Heart right ventricle (tissue), 16 donors: ENCODE measurements at regions not wholly inside any gene's neighbourhood (a gene's known extent, or its start where the extent isn't known, plus 50 kb on each side); places are given as distances from the start of the nearest gene placed in this dataset.

Source experiments
- ATAC-seq, 8 donors: fragments of 200-7000 bp; cut with Tn5 transposase; one replicate each; pipeline ENCODE4 v1.9.1; 2020; ENCODE audit warnings: mild to moderate bottlenecking in 8 of 8, moderate library complexity in 8 of 8, moderate number of reproducible peaks in 1 of 8
- DNase-seq, 2 donors: peaks; one replicate each; pipeline ENCODE4 v3.0.0-alpha.2; 2020
- H3K27ac ChIP-seq, 10 donors: fragments of 200-600 bp; sonication (generic) in 2 of 10; one replicate each; pipeline versions ENCODE4 v1.5.0 to v1.8.0; 2020 to 2022; ENCODE audit warnings: mild to moderate bottlenecking in 3 of 10
- H3K27me3 ChIP-seq, 7 donors: fragments of 200-600 bp; one replicate each; pipeline ENCODE4 v1.8.0; 2021 to 2022; ENCODE audit warnings: mild to moderate bottlenecking in 2 of 7
- H3K36me3 ChIP-seq, 9 donors: fragments of 200-600 bp; sonication (generic) in 1 of 9; one replicate each; pipeline versions ENCODE4 v1.5.0 to v1.8.0; 2020 to 2022; ENCODE audit warnings: mild to moderate bottlenecking in 2 of 9
- H3K4me1 ChIP-seq, 9 donors: fragments of 200-600 bp; sonication (generic) in 1 of 9; one replicate each; pipeline versions ENCODE4 v1.5.0 to v1.8.0; 2020 to 2022; ENCODE audit warnings: mild to moderate bottlenecking in 4 of 9
- H3K4me3 ChIP-seq, 10 donors: fragments of 200-600 bp; sonication (generic) in 2 of 10; one replicate each; pipeline versions ENCODE4 v1.5.0 to v1.8.0; 2020 to 2022; ENCODE audit warnings: mild to moderate bottlenecking in 7 of 10, moderate library complexity in 2 of 10
- H3K9me3 ChIP-seq, 11 donors: fragments of 200-600 bp in 10 of 11; sonication (generic) in 2 of 11; one replicate each; pipeline versions ENCODE4 v1.5.0 to v1.8.0; 2013 to 2022; ENCODE audit warnings: mild to moderate bottlenecking in 2 of 11, control low read depth in 1 of 11, moderate library complexity in 1 of 11
- WGBS, 2 donors: extraction: QIAGEN DNeasy Blood & Tissue Kit; methylation state at CpG; one replicate each; pipeline ENCODE4 v1.1.7; 2013; ENCODE audit warnings: inconsistent platforms in 1 of 2; 5-methylcytosine and 5-hydroxymethylcytosine counted together
- intact Hi-C, 10 donors: fragments of 100-400 bp; cut with DNase I; formaldehyde crosslinking; loops; one replicate each; pipeline versions ENCODE4 v1.11.1 to v1.14.2; 2022
- TF ChIP-seq, protein P1 (sequence below), 9 donors: fragments of 200-600 bp; sonication (generic) in 2 of 9; IDR thresholded peaks; one replicate each; pipeline versions ENCODE4 v1.5.0 to v1.8.0; 2021 to 2022; ENCODE audit warnings: antibody characterized with exemption in 9 of 9, mild to moderate bottlenecking in 5 of 9, moderate library complexity in 1 of 9
- donor health status: Arrhythmogenic right ventricular cardiomyopathy.
- donor health status: ischemic (EF 13 %, LVEDD 7.1; RV severe dilation, severe dysfunction).
- donor health status: healthy with polysubstance abuse.
- donor health status: DM: no; HTN: yes; CAD: no.
- donor health status: DM: no; HTN: no; CAD: no.
- donor health status: ischemic (EF 25% LVEDD 6.9; RV normal size, moderate dysfunction).
- donor health status: ischemic (EF 25% LVEDD 5.7; RV mildly dilated, moderate dysfunction).
- donor health status: healthy.
- donor health status: DM: yes; HTN: yes; CAD: no.
- donor health status: Ischemic cardiomyopathy.
- donor health status: ischemic (EF 35%, LVEDD 5.7; RV mildly dilated, moderate dysfunction).
- donor health status: nonischemic (EF 11% LVEDD 7.7; RV severe dilation, severe dysfunction).
- donor health status: DM: yes; HTN: yes; CAD: no.
- donor health status: PGD.
- donor health status: ischemic (EF 29% LVEDD 5.4; RV normal size, mild dysfunction).
- donor health status: nonischemic (EF 23%, LVEDD 6.1; RV moderate dilation, normal function).

DNA sequence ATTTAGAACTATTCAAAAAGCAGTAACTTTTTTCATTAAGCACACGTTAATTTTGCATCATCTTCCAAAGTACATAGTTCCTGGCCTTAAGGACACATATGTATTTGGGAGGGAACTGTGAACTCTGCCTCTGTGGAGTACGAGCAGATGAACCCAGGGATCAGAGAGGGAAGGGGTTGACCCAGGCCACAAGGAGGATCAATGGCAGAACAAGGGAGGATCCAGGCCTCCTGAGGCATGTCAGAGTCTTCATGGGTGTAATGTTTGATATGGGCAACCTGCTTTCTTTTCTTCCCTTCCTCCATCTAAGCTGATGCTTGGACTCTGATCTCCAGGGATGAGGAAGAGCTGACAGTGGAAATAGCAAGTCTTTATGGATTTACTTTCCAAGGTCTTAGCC lies 164.0 kb downstream of the SH2D4B start:
- ATAC-seq = no peak
- WGBS, 2 donors = 72 to 81% methylated on average over 2 of the region's 2 CpGs
- H3K4me1 ChIP-seq = peaks cover 0 to 14% (median 8%) of the 10 kb centered on the region in 9 donors

DNA sequence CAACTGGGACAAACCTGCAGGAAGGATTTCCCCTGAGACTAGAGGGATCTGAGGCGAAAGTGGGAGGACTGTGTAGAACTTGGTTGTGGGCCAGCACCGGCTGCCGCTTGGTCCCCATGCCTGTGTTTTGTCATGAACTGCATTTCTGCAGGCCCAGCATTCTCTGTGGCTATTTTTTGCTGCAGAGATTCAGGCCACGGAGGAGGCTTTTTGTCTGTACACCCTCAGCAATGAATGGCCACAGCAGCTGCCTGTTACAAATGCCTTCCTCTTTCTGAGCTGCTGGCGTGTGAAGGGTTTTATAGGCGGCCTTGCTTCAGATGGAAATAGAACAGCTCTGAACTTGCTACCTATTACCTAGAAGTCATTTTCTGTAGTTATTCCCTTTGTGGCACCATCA lies 164.4 kb downstream of the SH2D4B start:
- Histone ChIP-seq H3K27ac (no peak overlapping the region), H3K36me3 (no peaks in the 10 kb centered on the region), H3K9me3 (peaks cover 0 to 3% (median 0%) of the 10 kb centered on the region in 11 donors), H3K4me3 (no peak overlapping the region), H3K27me3 (peaks cover 0 to 3% (median 0%) of the 10 kb centered on the region in 7 donors), H3K4me1 (peaks cover 0 to 14% (median 8%) of the 10 kb centered on the region in 9 donors)
- intact Hi-C loops = loop anchor here in 2 of 10 donors (10.0 kb wide), 1 partner anchor 243 kb away; no protein-coding TSS in a partner anchor
- TF ChIP-seq, protein P1, sequence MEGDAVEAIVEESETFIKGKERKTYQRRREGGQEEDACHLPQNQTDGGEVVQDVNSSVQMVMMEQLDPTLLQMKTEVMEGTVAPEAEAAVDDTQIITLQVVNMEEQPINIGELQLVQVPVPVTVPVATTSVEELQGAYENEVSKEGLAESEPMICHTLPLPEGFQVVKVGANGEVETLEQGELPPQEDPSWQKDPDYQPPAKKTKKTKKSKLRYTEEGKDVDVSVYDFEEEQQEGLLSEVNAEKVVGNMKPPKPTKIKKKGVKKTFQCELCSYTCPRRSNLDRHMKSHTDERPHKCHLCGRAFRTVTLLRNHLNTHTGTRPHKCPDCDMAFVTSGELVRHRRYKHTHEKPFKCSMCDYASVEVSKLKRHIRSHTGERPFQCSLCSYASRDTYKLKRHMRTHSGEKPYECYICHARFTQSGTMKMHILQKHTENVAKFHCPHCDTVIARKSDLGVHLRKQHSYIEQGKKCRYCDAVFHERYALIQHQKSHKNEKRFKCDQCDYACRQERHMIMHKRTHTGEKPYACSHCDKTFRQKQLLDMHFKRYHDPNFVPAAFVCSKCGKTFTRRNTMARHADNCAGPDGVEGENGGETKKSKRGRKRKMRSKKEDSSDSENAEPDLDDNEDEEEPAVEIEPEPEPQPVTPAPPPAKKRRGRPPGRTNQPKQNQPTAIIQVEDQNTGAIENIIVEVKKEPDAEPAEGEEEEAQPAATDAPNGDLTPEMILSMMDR (IDR thresholded peaks at IDR 0.05) = no peak
- peak; percentile 14 to 42 for DNase-seq
- ATAC-seq = peak; percentile 39 to 70 (median 56)
- 21 to 25% methylated on average over 6 of the region's 6 CpGs for WGBS, 2 donors

More for the DNA sequence above, 164.0 kb downstream of the SH2D4B start:
- H3K27me3 ChIP-seq = peaks cover 0 to 3% (median 0%) of the 10 kb centered on the region in 7 donors
- intact Hi-C loops = loop anchor here in 2 of 10 donors (10.0 kb wide), 1 partner anchor 243 kb away; no protein-coding TSS in a partner anchor
- H3K9me3 ChIP-seq = peaks cover 0 to 3% (median 0%) of the 10 kb centered on the region in 11 donors
- TF ChIP-seq, protein P1 (IDR thresholded peaks at IDR 0.05) = no peak
- no peak overlapping the region for H3K27ac ChIP-seq
- no peak overlapping the region for H3K4me3 ChIP-seq
- H3K36me3 ChIP-seq = no peaks in the 10 kb centered on the region
- no peak for DNase-seq

DNA sequence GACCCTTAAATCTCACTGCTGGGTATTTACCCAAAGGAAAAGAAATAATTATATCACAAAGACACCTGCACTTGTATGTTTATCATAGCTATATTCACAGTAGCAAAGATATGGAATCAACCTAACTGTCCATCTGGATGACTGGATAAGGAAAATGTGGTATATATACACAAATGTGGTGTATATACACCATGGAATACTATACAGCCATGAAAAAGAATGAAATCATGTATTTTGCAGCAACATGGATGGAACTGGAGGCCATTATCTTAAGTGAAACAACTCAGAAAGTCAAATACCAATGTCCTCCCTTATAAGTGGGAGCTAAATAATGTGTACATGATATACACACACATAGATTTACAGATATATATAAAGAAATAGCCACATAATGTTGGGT lies 168.2 kb downstream of the SH2D4B start:
- intact Hi-C loops = loop anchor here in 2 of 10 donors (10.0 kb wide), 1 partner anchor 239 kb away; no protein-coding TSS in a partner anchor
- no peak for ATAC-seq

DNA sequence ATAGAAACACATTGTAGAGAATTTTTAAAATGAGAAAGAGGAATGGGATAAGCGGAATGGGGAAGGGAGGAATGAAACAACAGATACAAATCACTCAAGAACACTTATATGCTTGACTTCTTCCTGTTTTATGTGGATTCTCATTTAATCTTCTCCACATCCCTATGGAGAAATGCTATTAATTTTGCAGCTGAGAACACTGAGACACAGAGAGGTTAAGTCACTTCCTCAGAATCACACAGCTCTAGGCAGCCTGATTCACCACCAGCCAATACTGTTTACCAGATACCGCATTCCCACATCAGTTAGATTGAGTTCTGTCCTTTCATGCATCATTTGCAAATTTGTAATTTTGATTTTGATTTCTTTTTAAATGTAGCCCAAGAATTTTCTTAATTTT lies 170.5 kb downstream of the SH2D4B start:
- Histone ChIP-seq H3K9me3 (peaks cover 0 to 3% (median 0%) of the 10 kb centered on the region in 11 donors), H3K27me3 (peaks cover 0 to 8% (median 0%) of the 10 kb centered on the region in 7 donors), H3K4me3 (no peak overlapping the region), H3K27ac (no peak overlapping the region), H3K4me1 (no peaks in the 10 kb centered on the region), H3K36me3 (no peaks in the 10 kb centered on the region)
- no peak for DNase-seq
- TF ChIP-seq, protein P1 (IDR thresholded peaks at IDR 0.05) = no peak
- ATAC-seq = no peak
- intact Hi-C loops = loop anchor here in 2 of 10 donors (10.0 kb wide), 1 partner anchor 237 kb away; no protein-coding TSS in a partner anchor
- WGBS, 2 donors = 92 to 97% methylated on average over 2 of the region's 2 CpGs

More for the DNA sequence above, 168.2 kb downstream of the SH2D4B start:
- Histone ChIP-seq H3K4me3 (no peak overlapping the region), H3K36me3 (no peaks in the 10 kb centered on the region), H3K9me3 (peaks cover 0 to 3% (median 0%) of the 10 kb centered on the region in 11 donors), H3K27ac (no peak overlapping the region), H3K4me1 (peaks cover 0 to 13% (median 8%) of the 10 kb centered on the region in 9 donors), H3K27me3 (peaks cover 0 to 8% (median 0%) of the 10 kb centered on the region in 7 donors)
- TF ChIP-seq, protein P1 (IDR thresholded peaks at IDR 0.05) = no peak
- DNase-seq = no peak
